HL-60 (cell line): ENCODE measurements at regions not wholly inside any gene's neighbourhood (a gene's known extent, or its start where the extent isn't known, plus 50 kb on each side); places are given as distances from the start of the nearest gene placed in this dataset.

Experiments used
- GABPA ChIP-seq: IDR thresholded peaks from 2 replicates; pipeline ENCODE4 v1.6.1; 2012; ENCODE audit warnings: low read depth
- POLR2AphosphoS5 ChIP-seq: IDR thresholded peaks from 2 replicates; pipeline ENCODE4 v1.6.1; 2012; ENCODE audit warnings: low read depth
- TF ChIP-seq, protein P1 (sequence below): IDR thresholded peaks from one replicate; pipeline ENCODE4 v1.5.1; 2011; ENCODE audit warnings: low read length, control low read depth, inconsistent platforms; ENCODE audit not compliant: insufficient read depth
- TF ChIP-seq, protein P2 (sequence below): IDR thresholded peaks from 2 replicates; pipeline ENCODE4 v1.6.1; 2012; ENCODE audit warnings: low read depth; ENCODE audit not compliant: insufficient replicate concordance

DNA sequence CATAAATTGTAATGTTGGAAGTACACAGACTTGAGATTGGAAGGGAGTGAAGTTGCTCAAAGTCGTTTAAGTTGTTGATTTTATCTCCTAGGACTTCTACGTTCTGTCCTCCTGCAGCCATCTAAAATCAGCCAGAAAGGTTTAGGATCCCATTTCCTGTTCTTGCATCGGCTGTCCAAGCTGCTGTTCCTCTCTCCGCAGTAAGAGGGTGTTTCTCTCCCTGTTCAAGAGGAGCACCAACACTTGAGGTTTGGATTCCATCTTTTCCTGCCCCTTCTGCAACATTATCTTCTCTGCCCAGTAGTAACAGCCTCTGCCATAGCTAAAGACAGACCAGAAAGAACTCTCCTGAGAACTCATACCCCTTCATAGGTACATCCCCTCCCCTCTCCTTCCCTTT is 373.4 kb downstream of the GADD45G start:
- TF ChIP-seq, protein P1, sequence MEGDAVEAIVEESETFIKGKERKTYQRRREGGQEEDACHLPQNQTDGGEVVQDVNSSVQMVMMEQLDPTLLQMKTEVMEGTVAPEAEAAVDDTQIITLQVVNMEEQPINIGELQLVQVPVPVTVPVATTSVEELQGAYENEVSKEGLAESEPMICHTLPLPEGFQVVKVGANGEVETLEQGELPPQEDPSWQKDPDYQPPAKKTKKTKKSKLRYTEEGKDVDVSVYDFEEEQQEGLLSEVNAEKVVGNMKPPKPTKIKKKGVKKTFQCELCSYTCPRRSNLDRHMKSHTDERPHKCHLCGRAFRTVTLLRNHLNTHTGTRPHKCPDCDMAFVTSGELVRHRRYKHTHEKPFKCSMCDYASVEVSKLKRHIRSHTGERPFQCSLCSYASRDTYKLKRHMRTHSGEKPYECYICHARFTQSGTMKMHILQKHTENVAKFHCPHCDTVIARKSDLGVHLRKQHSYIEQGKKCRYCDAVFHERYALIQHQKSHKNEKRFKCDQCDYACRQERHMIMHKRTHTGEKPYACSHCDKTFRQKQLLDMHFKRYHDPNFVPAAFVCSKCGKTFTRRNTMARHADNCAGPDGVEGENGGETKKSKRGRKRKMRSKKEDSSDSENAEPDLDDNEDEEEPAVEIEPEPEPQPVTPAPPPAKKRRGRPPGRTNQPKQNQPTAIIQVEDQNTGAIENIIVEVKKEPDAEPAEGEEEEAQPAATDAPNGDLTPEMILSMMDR: no peak
- TF ChIP-seq POLR2AphosphoS5 (no peak), GABPA (no peak)
- TF ChIP-seq, protein P2, sequence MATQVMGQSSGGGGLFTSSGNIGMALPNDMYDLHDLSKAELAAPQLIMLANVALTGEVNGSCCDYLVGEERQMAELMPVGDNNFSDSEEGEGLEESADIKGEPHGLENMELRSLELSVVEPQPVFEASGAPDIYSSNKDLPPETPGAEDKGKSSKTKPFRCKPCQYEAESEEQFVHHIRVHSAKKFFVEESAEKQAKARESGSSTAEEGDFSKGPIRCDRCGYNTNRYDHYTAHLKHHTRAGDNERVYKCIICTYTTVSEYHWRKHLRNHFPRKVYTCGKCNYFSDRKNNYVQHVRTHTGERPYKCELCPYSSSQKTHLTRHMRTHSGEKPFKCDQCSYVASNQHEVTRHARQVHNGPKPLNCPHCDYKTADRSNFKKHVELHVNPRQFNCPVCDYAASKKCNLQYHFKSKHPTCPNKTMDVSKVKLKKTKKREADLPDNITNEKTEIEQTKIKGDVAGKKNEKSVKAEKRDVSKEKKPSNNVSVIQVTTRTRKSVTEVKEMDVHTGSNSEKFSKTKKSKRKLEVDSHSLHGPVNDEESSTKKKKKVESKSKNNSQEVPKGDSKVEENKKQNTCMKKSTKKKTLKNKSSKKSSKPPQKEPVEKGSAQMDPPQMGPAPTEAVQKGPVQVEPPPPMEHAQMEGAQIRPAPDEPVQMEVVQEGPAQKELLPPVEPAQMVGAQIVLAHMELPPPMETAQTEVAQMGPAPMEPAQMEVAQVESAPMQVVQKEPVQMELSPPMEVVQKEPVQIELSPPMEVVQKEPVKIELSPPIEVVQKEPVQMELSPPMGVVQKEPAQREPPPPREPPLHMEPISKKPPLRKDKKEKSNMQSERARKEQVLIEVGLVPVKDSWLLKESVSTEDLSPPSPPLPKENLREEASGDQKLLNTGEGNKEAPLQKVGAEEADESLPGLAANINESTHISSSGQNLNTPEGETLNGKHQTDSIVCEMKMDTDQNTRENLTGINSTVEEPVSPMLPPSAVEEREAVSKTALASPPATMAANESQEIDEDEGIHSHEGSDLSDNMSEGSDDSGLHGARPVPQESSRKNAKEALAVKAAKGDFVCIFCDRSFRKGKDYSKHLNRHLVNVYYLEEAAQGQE: no peak
